ENCODE measurements at regions not wholly inside any gene's neighbourhood (a gene's known extent, or its start where the extent isn't known, plus 50 kb on each side); places are given as distances from the start of the nearest gene placed in this dataset.
"Not testable (repeated sequence)": the region's sequence is repeated elsewhere in the genome, so short reads cannot be mapped to it uniquely, and the experiment has no call there.

- DNase-seq: no peak
These were observed 279.6 kb downstream of the PCDH20 start for GRCh38 chr13:61136093-61136492.

GRCh38 chr13:61135583-61135982, 280.1 kb downstream of the PCDH20 start:
- DNase-seq: no peak

- peak; percentile 57 for DNase-seq
These were observed 286.6 kb downstream of the PCDH20 start for GRCh38 chr13:61128850-61129645.

GRCh38 chr13:61123538-61124289, 291.9 kb downstream of the PCDH20 start:
- no peak for DNase-seq

- DNase-seq: no peak
These were observed 302.4 kb downstream of the PCDH20 start for GRCh38 chr13:61113140-61113658.

- DNase-seq: no peak
These were observed 304.1 kb downstream of the PCDH20 start for GRCh38 chr13:61111529-61111928.

GRCh38 chr13:61110732-61111131, 304.9 kb downstream of the PCDH20 start:
- DNase-seq: no peak

- no peak for DNase-seq
These were observed 305.9 kb downstream of the PCDH20 start for GRCh38 chr13:61109741-61110140.

GRCh38 chr13:61107989-61108388, 307.7 kb downstream of the PCDH20 start:
- no peak for DNase-seq

- DNase-seq: no peak
These were observed 319.8 kb downstream of the PCDH20 start for GRCh38 chr13:61095885-61096284.

GRCh38 chr13:61094865-61095264, 320.8 kb downstream of the PCDH20 start:
- DNase-seq: no peak

- not testable (repeated sequence) for DNase-seq
These were observed 325.8 kb downstream of the PCDH20 start for GRCh38 chr13:61089894-61090293.

GRCh38 chr13:61086087-61086486, 329.6 kb downstream of the PCDH20 start:
- no peak for DNase-seq

GRCh38 chr13:61084988-61085387, 330.7 kb downstream of the PCDH20 start:
- DNase-seq: no peak

GRCh38 chr13:61078976-61079770, 336.5 kb downstream of the PCDH20 start:
- DNase-seq: no peak

- no peak for DNase-seq
These were observed 363.5 kb downstream of the PCDH20 start for GRCh38 chr13:61052175-61052574.

- peak; percentile 26 for DNase-seq
These were observed 370.4 kb downstream of the PCDH20 start for GRCh38 chr13:61045251-61045650.

- no peak for DNase-seq
These were observed 375.5 kb downstream of the PCDH20 start for GRCh38 chr13:61040181-61040580.

- no peak for DNase-seq
These were observed 376.3 kb downstream of the PCDH20 start for GRCh38 chr13:61039302-61039701.

GRCh38 chr13:61036715-61037114, 378.9 kb downstream of the PCDH20 start:
- DNase-seq: no peak

GRCh38 chr13:61030445-61030844, 385.2 kb downstream of the PCDH20 start:
- DNase-seq: no peak

GRCh38 chr13:61029064-61029463, 386.6 kb downstream of the PCDH20 start:
- no peak for DNase-seq

GRCh38 chr13:61024046-61024445, 391.6 kb downstream of the PCDH20 start:
- DNase-seq: no peak

All from DMS79 treated with DMSO at 0.1 percent for 48 hours (cell line).